NOMO-1 treated with dmso at 0.1 percent for 144 hours (cell line): ENCODE measurements at regions not wholly inside any gene's neighbourhood (a gene's known extent, or its start where the extent isn't known, plus 50 kb on each side); places are given as distances from the start of the nearest gene placed in this dataset.
"Not testable (repeated sequence)": the region's sequence is repeated elsewhere in the genome, so short reads cannot be mapped to it uniquely, and the experiment has no call there.

ENCODE experiments used
- DNase-seq: peaks from one replicate; lab custom pipeline; 2025; ENCODE audit not compliant: unreplicated experiment; lab: John Stamatoyannopoulos, UW

- not testable (repeated sequence) for DNase-seq
Observed at GRCh38 chr4:3380336-3380735, 61.4 kb upstream of the HGFAC start.

GRCh38 chr4:3381208-3381607, 60.6 kb upstream of the HGFAC start:
- DNase-seq = not testable (repeated sequence)

GRCh38 chr4:3382251-3382650, 59.5 kb upstream of the HGFAC start:
- DNase-seq = no peak

GRCh38 chr4:3384391-3384770, 57.4 kb upstream of the HGFAC start:
- DNase-seq = no peak

GRCh38 chr4:3384771-3385710, 56.7 kb upstream of the HGFAC start:
- DNase-seq = no peak

- DNase-seq = no peak
Observed at GRCh38 chr4:3385711-3386420, 55.9 kb upstream of the HGFAC start.

GRCh38 chr4:3386526-3386925, 55.2 kb upstream of the HGFAC start:
- DNase-seq = no peak

- peak; percentile 62 for DNase-seq
Observed at GRCh38 chr4:3387154-3387942, 54.4 kb upstream of the HGFAC start.

- DNase-seq = peak; percentile 62
Observed at GRCh38 chr4:3387943-3388361, 53.8 kb upstream of the HGFAC start.

GRCh38 chr4:3388471-3389232, 53.1 kb upstream of the HGFAC start:
- DNase-seq = peak; percentile 58

- DNase-seq = peak; percentile 34
Observed at GRCh38 chr4:3389233-3390215, 52.2 kb upstream of the HGFAC start.

GRCh38 chr4:3390288-3390811, 51.4 kb upstream of the HGFAC start:
- DNase-seq = no peak

GRCh38 chr4:3391422-3391821, 50.3 kb upstream of the HGFAC start:
- no peak for DNase-seq
